ENCODE measurements at regions not wholly inside any gene's neighbourhood (a gene's known extent, or its start where the extent isn't known, plus 50 kb on each side); places are given as distances from the start of the nearest gene placed in this dataset.

DNA sequence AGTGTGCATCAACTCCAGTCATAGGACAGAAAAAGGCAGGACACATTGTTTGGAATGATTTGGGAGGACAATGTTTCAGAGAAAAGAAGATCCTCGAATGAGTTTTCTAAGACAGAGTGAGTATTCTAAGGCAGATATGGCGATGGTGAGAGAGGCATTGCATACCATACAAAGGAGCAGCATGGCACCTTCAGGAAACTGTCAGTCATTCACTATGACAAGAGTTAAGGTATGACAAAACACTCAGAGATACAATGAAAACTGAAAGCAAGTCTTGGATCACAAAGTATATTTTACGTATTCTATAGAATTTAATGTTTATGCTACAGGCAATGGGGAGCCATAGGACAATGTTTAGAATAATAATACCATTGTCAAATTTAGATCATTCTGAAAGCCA, 337.4 kb upstream of the LYPLAL1 start:
- TF ChIP-seq, protein P1, sequence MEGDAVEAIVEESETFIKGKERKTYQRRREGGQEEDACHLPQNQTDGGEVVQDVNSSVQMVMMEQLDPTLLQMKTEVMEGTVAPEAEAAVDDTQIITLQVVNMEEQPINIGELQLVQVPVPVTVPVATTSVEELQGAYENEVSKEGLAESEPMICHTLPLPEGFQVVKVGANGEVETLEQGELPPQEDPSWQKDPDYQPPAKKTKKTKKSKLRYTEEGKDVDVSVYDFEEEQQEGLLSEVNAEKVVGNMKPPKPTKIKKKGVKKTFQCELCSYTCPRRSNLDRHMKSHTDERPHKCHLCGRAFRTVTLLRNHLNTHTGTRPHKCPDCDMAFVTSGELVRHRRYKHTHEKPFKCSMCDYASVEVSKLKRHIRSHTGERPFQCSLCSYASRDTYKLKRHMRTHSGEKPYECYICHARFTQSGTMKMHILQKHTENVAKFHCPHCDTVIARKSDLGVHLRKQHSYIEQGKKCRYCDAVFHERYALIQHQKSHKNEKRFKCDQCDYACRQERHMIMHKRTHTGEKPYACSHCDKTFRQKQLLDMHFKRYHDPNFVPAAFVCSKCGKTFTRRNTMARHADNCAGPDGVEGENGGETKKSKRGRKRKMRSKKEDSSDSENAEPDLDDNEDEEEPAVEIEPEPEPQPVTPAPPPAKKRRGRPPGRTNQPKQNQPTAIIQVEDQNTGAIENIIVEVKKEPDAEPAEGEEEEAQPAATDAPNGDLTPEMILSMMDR (IDR thresholded peaks at IDR 0.05; ENCODE audit: insufficient read depth, low read length, poor library complexity, severe bottlenecking): no peak
- no peak for TF ChIP-seq EZH2phosphoT487 (conservative IDR thresholded peaks at IDR 0.05; ENCODE audit: low read length)
